ENCODE measurements at regions not wholly inside any gene's neighbourhood (a gene's known extent, or its start where the extent isn't known, plus 50 kb on each side); places are given as distances from the start of the nearest gene placed in this dataset.
A peak's percentile ranks its signal among the peaks of the same experiment; 100 is the strongest.

- no peaks in the 10 kb centered on the region for H3K4me1 ChIP-seq (replicated peaks)
- H3K36me3 ChIP-seq = no peaks in the 10 kb centered on the region
- H3K27me3 ChIP-seq (replicated peaks) = no peaks in the 10 kb centered on the region; the same call in 1 of the 2 replicates
- no peak for DNase-seq (ENCODE audit: low read depth in 1 of 2, low spot score in 2 of 2)
- no peaks in the 10 kb centered on the region for H3K9me3 ChIP-seq (replicated peaks)
- H3K4me3 ChIP-seq = no peak overlapping the region
- H3K27ac ChIP-seq = no peak overlapping the region
Observed at GRCh38 chr20:39211060-39211748, 249.1 kb downstream of the DHX35 start.

DNA sequence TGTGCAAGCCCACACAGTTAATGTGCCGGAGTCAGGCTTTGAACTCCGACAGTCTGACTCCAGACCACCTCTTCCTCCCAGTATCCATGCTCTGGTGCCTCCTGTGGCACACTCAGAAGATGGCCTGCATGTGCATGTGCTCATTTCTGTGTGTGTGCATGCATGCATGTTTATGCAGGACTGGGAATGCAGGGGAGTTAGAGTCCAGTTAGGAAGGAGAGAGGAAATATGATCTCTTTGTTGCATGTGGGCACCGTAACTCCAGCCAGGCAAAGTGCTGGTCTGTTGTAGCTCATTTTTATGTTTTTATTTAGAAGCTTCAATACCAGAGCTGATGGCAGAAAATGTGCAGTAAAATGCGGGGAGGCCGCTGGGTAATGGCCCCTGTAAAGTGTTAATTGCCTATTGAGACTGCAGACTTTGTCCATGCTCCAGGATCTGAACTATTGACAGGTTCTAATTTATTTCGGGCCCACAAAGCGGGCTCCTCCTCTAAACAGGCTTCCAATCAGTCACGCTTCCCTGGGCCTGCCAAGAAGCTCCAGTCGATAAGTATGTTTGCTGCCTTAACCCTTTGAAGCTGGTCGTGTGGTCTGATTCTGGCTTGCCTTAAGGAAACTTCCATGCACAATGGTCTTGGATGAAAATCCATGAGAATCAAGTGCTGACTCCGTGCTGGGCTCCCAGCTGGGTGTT is 248.3 kb downstream of the DHX35 start:
- DNase-seq (ENCODE audit: low read depth in 1 of 2, low spot score in 2 of 2) = no peak
- no peaks in the 10 kb centered on the region for H3K9me3 ChIP-seq (replicated peaks)
- no peak overlapping the region for H3K27ac ChIP-seq
- H3K27me3 ChIP-seq (replicated peaks) = no peaks in the 10 kb centered on the region; the same call in 1 of the 2 replicates
- no peak overlapping the region for H3K4me3 ChIP-seq
- H3K4me1 ChIP-seq (replicated peaks) = no peaks in the 10 kb centered on the region
- H3K36me3 ChIP-seq = no peaks in the 10 kb centered on the region

DNA sequence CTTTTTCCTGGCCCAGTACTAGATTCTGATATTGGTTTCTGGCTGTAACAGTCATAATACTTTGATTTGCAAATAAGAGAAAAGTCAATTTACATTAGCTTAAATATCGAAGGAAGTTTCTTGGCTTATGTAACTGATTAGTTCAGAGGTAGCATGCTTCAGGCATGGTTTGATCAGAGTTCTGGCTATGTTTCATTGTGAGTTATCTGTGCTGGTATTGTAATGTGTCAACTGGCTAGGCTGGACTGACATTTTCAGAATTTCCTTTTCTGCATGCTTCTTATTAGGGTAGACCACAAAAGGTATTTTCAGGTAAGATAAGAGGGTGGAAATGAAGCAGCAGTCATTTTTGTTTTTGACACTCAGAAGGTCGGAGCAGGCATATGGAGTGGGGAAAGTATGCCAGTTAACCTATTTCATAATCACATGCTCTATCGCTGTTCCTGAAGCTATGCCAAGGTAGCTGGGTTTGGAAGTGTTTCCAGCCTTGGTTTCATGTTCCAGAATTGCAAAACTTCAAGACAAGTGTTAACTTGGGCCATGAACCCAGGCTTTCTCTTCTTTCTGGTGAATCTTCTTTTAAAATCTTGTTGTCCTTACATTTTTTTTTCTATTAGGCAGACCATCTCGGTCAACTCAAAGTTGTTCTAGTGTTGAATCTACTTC is 244.9 kb downstream of the DHX35 start:
- no peak overlapping the region for H3K4me3 ChIP-seq
- no peaks in the 10 kb centered on the region for H3K4me1 ChIP-seq (replicated peaks)
- no peak overlapping the region for H3K27ac ChIP-seq
- H3K27me3 ChIP-seq (replicated peaks) = no peaks in the 10 kb centered on the region; the same call in 1 of the 2 replicates
- no peaks in the 10 kb centered on the region for H3K9me3 ChIP-seq (replicated peaks)
- H3K36me3 ChIP-seq = no peaks in the 10 kb centered on the region
- DNase-seq (ENCODE audit: low read depth in 1 of 2, low spot score in 2 of 2) = no peak

- no peaks in the 10 kb centered on the region for H3K36me3 ChIP-seq
- no peaks in the 10 kb centered on the region for H3K9me3 ChIP-seq (replicated peaks)
- H3K27ac ChIP-seq = no peak overlapping the region
- H3K4me1 ChIP-seq (replicated peaks) = no peaks in the 10 kb centered on the region
- H3K4me3 ChIP-seq = no peak overlapping the region
- no peak for DNase-seq (ENCODE audit: low read depth in 1 of 2, low spot score in 2 of 2)
- H3K27me3 ChIP-seq (replicated peaks) = no peaks in the 10 kb centered on the region
Observed at GRCh38 chr20:39195582-39196021, 233.5 kb downstream of the DHX35 start.

DNA sequence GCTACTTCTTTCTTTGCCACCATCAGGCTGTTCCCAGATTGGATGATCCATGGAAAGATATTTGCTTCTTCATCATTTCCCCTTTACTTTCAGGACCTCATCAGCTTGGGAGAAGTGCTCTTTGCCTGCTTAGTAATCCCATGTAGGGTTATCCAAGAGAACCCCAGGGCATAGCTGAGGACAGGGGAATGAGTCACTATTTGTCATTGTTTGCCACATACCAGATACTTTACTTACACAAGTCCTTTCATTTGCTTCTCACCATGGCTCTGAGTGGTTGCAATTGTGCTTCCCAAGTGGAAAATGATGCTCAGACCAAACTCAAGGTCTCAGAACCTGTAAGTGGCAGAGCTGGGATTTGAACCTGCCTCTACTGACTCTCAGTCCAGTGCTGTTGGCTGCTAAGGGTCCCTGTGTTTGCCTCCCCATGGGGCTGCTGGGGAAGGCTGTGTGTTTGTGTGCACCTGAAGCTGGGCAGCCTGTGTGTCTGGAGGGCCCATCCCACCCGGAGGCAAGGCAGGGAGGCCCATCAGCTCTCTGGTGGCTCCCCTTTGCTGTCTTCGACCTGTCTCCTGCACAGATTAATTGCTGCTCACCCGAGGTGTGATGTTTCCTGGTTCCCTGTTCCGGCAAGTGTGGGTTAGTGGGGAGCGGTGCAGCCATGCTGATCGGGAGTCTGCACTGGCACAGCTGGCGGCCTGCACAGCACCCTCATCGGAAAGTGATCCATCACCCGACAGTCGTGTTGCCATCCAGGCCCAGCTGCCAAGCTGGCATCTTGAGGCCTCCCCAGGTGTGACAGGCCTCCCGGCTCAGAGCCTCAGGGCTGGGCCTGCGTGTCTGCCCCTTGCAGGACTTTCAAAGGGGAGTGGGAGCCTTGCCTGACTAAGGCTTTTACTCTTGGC is 228.8 kb downstream of the DHX35 start:
- peak in 1 of 2 experiments; percentile 11 for DNase-seq (ENCODE audit: low read depth in 1 of 2, low spot score in 2 of 2)
- Histone ChIP-seq H3K36me3 (no peaks in the 10 kb centered on the region), H3K27ac (no peak overlapping the region), H3K9me3 (replicated peaks) (no peaks in the 10 kb centered on the region), H3K4me3 (no peak overlapping the region), H3K27me3 (replicated peaks) (no peaks in the 10 kb centered on the region), H3K4me1 (replicated peaks) (no peaks in the 10 kb centered on the region)

DNA sequence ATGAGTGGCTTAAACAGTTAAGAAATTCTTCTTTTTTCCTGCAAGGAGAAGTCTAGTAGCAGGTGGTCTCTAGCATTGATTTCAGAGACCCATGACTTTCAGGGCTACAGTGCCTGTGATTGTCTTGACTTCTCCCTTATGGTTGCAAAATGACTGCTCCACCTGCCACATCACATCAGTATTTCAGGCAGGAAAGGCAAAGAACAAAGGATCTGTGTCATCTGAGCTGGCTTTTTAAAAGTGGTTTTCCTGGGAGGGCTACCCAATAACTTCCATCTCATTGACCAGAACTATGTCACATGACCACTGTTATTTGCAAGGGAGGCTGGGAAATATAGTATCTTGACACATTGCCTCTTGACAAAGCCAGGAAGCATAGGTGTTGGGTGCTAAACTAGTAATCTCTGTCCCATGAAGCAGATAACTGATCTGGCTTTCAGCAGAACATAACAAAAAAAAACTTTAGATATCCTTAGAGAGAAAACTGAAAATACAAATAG is 226.2 kb downstream of the DHX35 start:
- H3K4me1 ChIP-seq (replicated peaks) = no peaks in the 10 kb centered on the region
- H3K27ac ChIP-seq = no peak overlapping the region
- H3K4me3 ChIP-seq = no peak overlapping the region
- 0 out of 2 replicates have a peak, but pooled peaks cover 2% of the 10 kb centered on the region for H3K9me3 ChIP-seq (replicated peaks)
- H3K27me3 ChIP-seq (replicated peaks) = no peaks in the 10 kb centered on the region
- H3K36me3 ChIP-seq = no peaks in the 10 kb centered on the region
- no peak for DNase-seq (ENCODE audit: low read depth in 1 of 2, low spot score in 2 of 2)

- Histone ChIP-seq H3K4me1 (replicated peaks) (no peaks in the 10 kb centered on the region), H3K9me3 (replicated peaks) (0 out of 2 replicates have a peak, but pooled peaks cover 2% of the 10 kb centered on the region), H3K36me3 (no peaks in the 10 kb centered on the region), H3K27me3 (replicated peaks) (no peaks in the 10 kb centered on the region), H3K4me3 (no peak overlapping the region), H3K27ac (no peak overlapping the region)
- DNase-seq (ENCODE audit: low read depth in 1 of 2, low spot score in 2 of 2) = no peak
Observed at GRCh38 chr20:39181490-39181889, 219.3 kb downstream of the DHX35 start.

GRCh38 chr20:39176457-39176856 is 214.3 kb downstream of the DHX35 start:
- Histone ChIP-seq H3K36me3 (no peaks in the 10 kb centered on the region), H3K4me3 (no peak overlapping the region), H3K4me1 (replicated peaks) (no peaks in the 10 kb centered on the region), H3K27me3 (replicated peaks) (no peaks in the 10 kb centered on the region), H3K9me3 (replicated peaks) (no peaks in the 10 kb centered on the region), H3K27ac (no peak overlapping the region)
- DNase-seq (ENCODE audit: low read depth in 1 of 2, low spot score in 2 of 2) = no peak

GRCh38 chr20:39170896-39171463 is 208.8 kb downstream of the DHX35 start:
- H3K36me3 ChIP-seq = no peaks in the 10 kb centered on the region
- no peaks in the 10 kb centered on the region for H3K27me3 ChIP-seq (replicated peaks)
- no peak overlapping the region for H3K4me3 ChIP-seq
- H3K4me1 ChIP-seq (replicated peaks) = no peaks in the 10 kb centered on the region
- DNase-seq (ENCODE audit: low read depth in 1 of 2, low spot score in 2 of 2) = no peak
- H3K9me3 ChIP-seq (replicated peaks) = no peaks in the 10 kb centered on the region
- H3K27ac ChIP-seq = no peak overlapping the region

DNA sequence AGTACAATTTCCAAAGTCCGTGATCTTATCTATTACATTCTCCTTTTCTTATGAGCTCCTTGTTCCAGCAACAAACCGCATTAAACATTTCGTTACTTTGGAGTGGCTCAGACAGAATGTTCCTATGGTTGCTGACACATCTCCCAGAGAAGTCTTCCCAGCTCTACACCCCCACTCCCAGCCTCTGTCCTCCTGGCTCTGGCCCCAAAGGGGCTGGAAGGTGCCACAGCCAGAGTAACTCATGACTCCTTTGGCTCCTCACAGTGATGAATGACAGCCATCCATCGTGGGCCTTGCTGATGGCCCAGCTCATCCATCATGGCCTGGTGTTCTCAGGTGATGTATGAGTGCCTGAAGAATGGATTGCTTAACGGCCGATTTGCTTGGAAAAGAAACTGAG is 203.0 kb downstream of the DHX35 start:
- DNase-seq (ENCODE audit: low read depth in 1 of 2, low spot score in 2 of 2) = no peak
- Histone ChIP-seq H3K4me3 (no peak overlapping the region), H3K4me1 (replicated peaks) (no peaks in the 10 kb centered on the region), H3K36me3 (no peaks in the 10 kb centered on the region), H3K27me3 (replicated peaks) (no peaks in the 10 kb centered on the region), H3K27ac (no peak overlapping the region), H3K9me3 (replicated peaks) (no peaks in the 10 kb centered on the region)

GRCh38 chr20:39164642-39165041 is 202.5 kb downstream of the DHX35 start:
- DNase-seq (ENCODE audit: low read depth in 1 of 2, low spot score in 2 of 2) = no peak
- H3K4me3 ChIP-seq = no peak overlapping the region
- no peaks in the 10 kb centered on the region for H3K4me1 ChIP-seq (replicated peaks)
- H3K9me3 ChIP-seq (replicated peaks) = no peaks in the 10 kb centered on the region
- H3K36me3 ChIP-seq = no peaks in the 10 kb centered on the region
- no peaks in the 10 kb centered on the region for H3K27me3 ChIP-seq (replicated peaks)
- no peak overlapping the region for H3K27ac ChIP-seq

DNA sequence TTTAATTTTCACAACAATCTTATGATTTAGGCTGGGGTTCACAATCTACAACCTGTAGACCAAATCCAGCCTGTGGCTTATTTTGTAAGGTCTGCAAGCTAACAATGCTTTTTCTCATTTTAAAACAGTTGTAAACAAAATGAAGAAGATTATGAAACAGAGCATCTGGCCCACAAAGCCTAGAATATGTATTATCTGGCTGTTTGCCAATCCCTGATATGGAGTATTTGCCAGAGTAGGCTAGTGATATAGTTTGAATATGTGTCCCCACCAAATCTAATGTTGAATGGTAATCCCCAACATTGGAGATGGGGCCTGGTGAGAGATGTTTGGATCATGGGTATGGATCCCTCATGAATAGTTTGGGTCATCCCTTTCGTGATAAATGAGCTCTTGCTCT is 201.8 kb downstream of the DHX35 start:
- H3K27ac ChIP-seq = no peak overlapping the region
- H3K4me3 ChIP-seq = no peak overlapping the region
- no peak for DNase-seq (ENCODE audit: low read depth in 1 of 2, low spot score in 2 of 2)
- H3K4me1 ChIP-seq (replicated peaks) = no peaks in the 10 kb centered on the region
- H3K27me3 ChIP-seq (replicated peaks) = no peaks in the 10 kb centered on the region
- H3K36me3 ChIP-seq = no peaks in the 10 kb centered on the region
- no peaks in the 10 kb centered on the region for H3K9me3 ChIP-seq (replicated peaks)

GRCh38 chr20:39161900-39162299 is 199.8 kb downstream of the DHX35 start:
- Histone ChIP-seq H3K27ac (no peak overlapping the region), H3K4me3 (no peak overlapping the region), H3K9me3 (replicated peaks) (no peaks in the 10 kb centered on the region), H3K4me1 (replicated peaks) (no peaks in the 10 kb centered on the region), H3K27me3 (replicated peaks) (no peaks in the 10 kb centered on the region), H3K36me3 (no peaks in the 10 kb centered on the region)
- no peak for DNase-seq (ENCODE audit: low read depth in 1 of 2, low spot score in 2 of 2)
